Right atrium auricular region (tissue), 2 donors: ENCODE measurements at regions not wholly inside any gene's neighbourhood (a gene's known extent, or its start where the extent isn't known, plus 50 kb on each side); places are given as distances from the start of the nearest gene placed in this dataset.

Experiments used
- DNase-seq: peaks from one replicate; pipeline ENCODE4 v3.0.0-alpha.2; 2019; ENCODE audit warnings: low spot score
- H3K27ac ChIP-seq, 2 donors: fragments of 200-600 bp; sonication (generic); 1 replicate in 1 of 2; 2 replicates in 1 of 2; pipeline ENCODE4 v1.5.1; 2016 to 2019
- H3K27me3 ChIP-seq, 2 donors: fragments of 200-600 bp; sonication (generic); one replicate each; pipeline versions ENCODE4 v1.5.1 to v1.6.0; 2017 to 2019
- H3K36me3 ChIP-seq: fragments of 200-600 bp; sonication (generic); one replicate; pipeline ENCODE4 v1.5.1; 2016
- H3K4me1 ChIP-seq, 2 donors: fragments of 200-600 bp; sonication (generic); one replicate each; pipeline versions ENCODE4 v1.5.1 to v1.6.0; 2017 to 2019
- H3K4me3 ChIP-seq, 2 donors: fragments of 200-600 bp; sonication (generic); 1 replicate in 1 of 2; 2 replicates in 1 of 2; pipeline ENCODE4 v1.5.1; 2017 to 2019; ENCODE audit warnings: mild to moderate bottlenecking in 1 of 2, moderate library complexity in 1 of 2
- H3K9me3 ChIP-seq, 2 donors: fragments of 200-600 bp; sonication (generic); one replicate each; pipeline ENCODE4 v1.5.1; 2019
- TF ChIP-seq, protein P1 (sequence below), 2 donors: fragments of 200-600 bp; sonication (generic); IDR thresholded peaks; one replicate each; pipeline ENCODE4 v1.5.1; 2019; ENCODE audit warnings: antibody characterized with exemption in 2 of 2

DNA sequence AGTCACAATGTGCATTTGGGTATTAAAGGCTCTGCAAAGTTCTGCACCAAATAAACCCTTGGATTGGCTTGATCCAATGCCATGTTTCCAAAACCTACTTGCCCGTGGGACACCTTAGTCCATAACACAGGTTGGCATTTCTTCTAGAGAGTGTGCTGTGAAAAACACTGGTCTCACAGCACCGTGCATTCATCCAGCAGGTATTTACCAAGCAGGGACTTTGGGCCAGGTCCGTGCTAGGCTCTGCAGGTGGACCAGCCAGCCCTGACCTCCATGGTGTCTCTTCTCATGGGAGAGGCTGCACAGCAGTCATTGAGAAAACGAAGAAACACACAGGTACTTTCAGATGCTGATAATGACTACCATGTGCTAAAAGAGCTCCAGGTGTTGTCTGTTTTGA is 112.6 kb downstream of the CDH26 start:
- Histone ChIP-seq H3K9me3 (peaks cover 0 to 7% of the 10 kb centered on the region in 2 donors), H3K27ac (no peak overlapping the region), H3K4me3 (no peak overlapping the region), H3K4me1 (no peaks in the 10 kb centered on the region), H3K36me3 (no peaks in the 10 kb centered on the region), H3K27me3 (no peaks in the 10 kb centered on the region)
- TF ChIP-seq, protein P1, sequence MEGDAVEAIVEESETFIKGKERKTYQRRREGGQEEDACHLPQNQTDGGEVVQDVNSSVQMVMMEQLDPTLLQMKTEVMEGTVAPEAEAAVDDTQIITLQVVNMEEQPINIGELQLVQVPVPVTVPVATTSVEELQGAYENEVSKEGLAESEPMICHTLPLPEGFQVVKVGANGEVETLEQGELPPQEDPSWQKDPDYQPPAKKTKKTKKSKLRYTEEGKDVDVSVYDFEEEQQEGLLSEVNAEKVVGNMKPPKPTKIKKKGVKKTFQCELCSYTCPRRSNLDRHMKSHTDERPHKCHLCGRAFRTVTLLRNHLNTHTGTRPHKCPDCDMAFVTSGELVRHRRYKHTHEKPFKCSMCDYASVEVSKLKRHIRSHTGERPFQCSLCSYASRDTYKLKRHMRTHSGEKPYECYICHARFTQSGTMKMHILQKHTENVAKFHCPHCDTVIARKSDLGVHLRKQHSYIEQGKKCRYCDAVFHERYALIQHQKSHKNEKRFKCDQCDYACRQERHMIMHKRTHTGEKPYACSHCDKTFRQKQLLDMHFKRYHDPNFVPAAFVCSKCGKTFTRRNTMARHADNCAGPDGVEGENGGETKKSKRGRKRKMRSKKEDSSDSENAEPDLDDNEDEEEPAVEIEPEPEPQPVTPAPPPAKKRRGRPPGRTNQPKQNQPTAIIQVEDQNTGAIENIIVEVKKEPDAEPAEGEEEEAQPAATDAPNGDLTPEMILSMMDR (IDR thresholded peaks at IDR 0.05): no peak
- no peak for DNase-seq

GRCh38 chr20:60071965-60072364 is 113.7 kb downstream of the CDH26 start:
- TF ChIP-seq, protein P1 (IDR thresholded peaks at IDR 0.05): no peak
- Histone ChIP-seq H3K9me3 (peaks cover 0 to 7% of the 10 kb centered on the region in 2 donors), H3K27me3 (no peaks in the 10 kb centered on the region), H3K36me3 (no peaks in the 10 kb centered on the region), H3K4me1 (no peaks in the 10 kb centered on the region), H3K4me3 (no peak overlapping the region), H3K27ac (no peak overlapping the region)
- no peak for DNase-seq

DNA sequence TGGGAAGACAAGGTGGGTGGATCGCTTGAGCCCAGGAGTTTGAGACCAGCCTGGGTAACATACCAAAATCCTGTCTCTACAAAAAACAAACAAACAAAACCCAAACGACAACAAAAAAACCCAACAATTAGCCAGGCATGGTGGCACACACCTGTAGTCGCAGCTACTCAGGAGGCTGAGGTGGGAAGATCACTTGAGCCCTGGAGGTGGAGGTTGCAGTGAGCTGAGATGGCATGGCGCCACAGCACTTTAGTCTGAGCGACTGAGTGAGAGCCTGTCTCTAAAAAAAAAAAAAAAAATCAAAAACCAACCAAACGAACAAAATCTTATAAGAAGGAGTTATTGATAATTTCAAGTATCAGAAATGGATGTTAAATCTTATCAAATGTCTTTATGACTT is 114.9 kb downstream of the CDH26 start:
- Histone ChIP-seq H3K4me1 (peaks cover 0 to under 1% of the 10 kb centered on the region in 2 donors), H3K27me3 (no peaks in the 10 kb centered on the region), H3K27ac (no peak overlapping the region), H3K9me3 (peaks cover 0 to 7% of the 10 kb centered on the region in 2 donors), H3K4me3 (no peak overlapping the region), H3K36me3 (no peaks in the 10 kb centered on the region)
- TF ChIP-seq, protein P1 (IDR thresholded peaks at IDR 0.05): no peak
- DNase-seq: no peak

GRCh38 chr20:60073504-60073903 is 115.3 kb downstream of the CDH26 start:
- DNase-seq: no peak

DNA sequence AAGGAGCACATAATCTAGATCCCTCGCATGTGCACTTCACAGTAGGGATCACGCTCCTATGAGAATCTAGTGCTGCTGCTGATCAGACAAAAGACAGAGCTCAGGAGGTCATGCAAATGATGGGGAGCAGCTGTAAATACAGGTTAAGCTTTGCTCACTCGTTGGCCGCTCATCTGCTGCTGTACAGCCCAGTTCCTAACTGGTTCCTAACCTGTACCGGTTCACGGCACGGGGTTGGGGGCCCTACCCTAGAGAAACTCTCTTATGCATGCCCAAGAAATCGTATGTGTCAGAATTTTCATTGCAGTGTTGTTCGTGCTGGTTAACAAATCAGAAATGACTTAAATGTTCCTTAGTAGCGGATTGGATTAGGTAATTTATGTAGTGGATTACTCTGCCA is 116.1 kb downstream of the CDH26 start:
- H3K4me3 ChIP-seq: no peak overlapping the region
- H3K9me3 ChIP-seq: peaks cover 0 to 7% of the 10 kb centered on the region in 2 donors
- TF ChIP-seq, protein P1 (IDR thresholded peaks at IDR 0.05): no peak
- peaks cover 0 to 8% of the 10 kb centered on the region in 2 donors for H3K4me1 ChIP-seq
- H3K27ac ChIP-seq: no peak overlapping the region
- DNase-seq: no peak
- no peaks in the 10 kb centered on the region for H3K36me3 ChIP-seq
- H3K27me3 ChIP-seq: no peaks in the 10 kb centered on the region

More at GRCh38 chr20:60073504-60073903, 115.3 kb downstream of the CDH26 start:
- TF ChIP-seq, protein P1 (IDR thresholded peaks at IDR 0.05): no peak
- Histone ChIP-seq H3K27me3 (no peaks in the 10 kb centered on the region), H3K4me1 (peaks cover 0 to 5% of the 10 kb centered on the region in 2 donors), H3K36me3 (no peaks in the 10 kb centered on the region), H3K9me3 (peaks cover 0 to 7% of the 10 kb centered on the region in 2 donors), H3K4me3 (no peak overlapping the region), H3K27ac (no peak overlapping the region)
